Lower leg skin (tissue), 4 donors: ENCODE measurements at regions not wholly inside any gene's neighbourhood (a gene's known extent, or its start where the extent isn't known, plus 50 kb on each side); places are given as distances from the start of the nearest gene placed in this dataset.

Experiments used
- DNase-seq, 2 donors: peaks; one replicate each; pipeline ENCODE4 v3.0.0-alpha.2; 2019; ENCODE audit warnings: low spot score in 2 of 2
- H3K4me3 ChIP-seq: fragments of 200-600 bp; sonication (generic); 2 replicates; pipeline ENCODE4 v1.5.1; 2017; ENCODE audit warnings: mild to moderate bottlenecking, low read depth; ENCODE audit not compliant: poor library complexity, severe bottlenecking
- CTCF ChIP-seq, 3 donors: fragments of 450-650 bp; IDR thresholded peaks; one replicate each; pipeline ENCODE4 v1.5.1; 2016; ENCODE audit warnings: antibody characterized with exemption in 3 of 3, mild to moderate bottlenecking in 3 of 3, moderate library complexity in 2 of 3
- POLR2A ChIP-seq, 2 donors: fragments of 450-650 bp; IDR thresholded peaks; one replicate each; pipeline ENCODE4 v1.6.1; 2016 to 2017; ENCODE audit warnings: antibody characterized with exemption in 2 of 2, mild to moderate bottlenecking in 1 of 2, moderate library complexity in 1 of 2
- WGBS, 2 donors: methylation state at CpG; one replicate each; pipeline ENCODE4 v1.1.5; 2018; 5-methylcytosine and 5-hydroxymethylcytosine counted together
- intact Hi-C: fragments of 100-400 bp; cut with DNase I; formaldehyde crosslinking; loops from one replicate; pipeline ENCODE4 v1.15.0; 2023; ENCODE audit warnings: low total_unique reads

- no peak for TF ChIP-seq POLR2A (IDR thresholded peaks at IDR 0.05)
- no peak for TF ChIP-seq CTCF (IDR thresholded peaks at IDR 0.05)
- no peak for DNase-seq
- intact Hi-C loops = no loop called here
- H3K4me3 ChIP-seq = no peak overlapping the region
- WGBS, 2 donors = 39 to 46% methylated on average over 2 of the region's 2 CpGs
These were observed 278.3 kb upstream of the MPDZ start for GRCh38 chr9:13557746-13558145.

DNA sequence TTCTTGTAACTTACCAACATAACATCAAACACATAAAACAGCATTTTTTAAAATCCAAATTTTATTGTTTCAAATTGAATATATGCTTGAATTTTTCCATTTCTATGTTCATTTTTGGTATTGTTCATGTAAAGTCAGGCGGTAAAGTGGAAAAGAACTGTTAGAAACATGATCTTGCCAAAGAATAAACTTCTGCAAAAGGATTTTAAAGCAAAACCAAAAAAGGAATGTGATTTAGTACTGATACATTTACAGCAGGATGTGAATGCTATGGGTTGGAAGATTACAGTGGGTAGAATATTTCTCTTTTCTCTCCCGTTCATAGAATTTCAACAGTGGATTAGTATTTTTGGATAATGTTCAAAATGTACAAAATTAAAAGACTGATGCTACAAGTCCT lies 277.2 kb upstream of the MPDZ start:
- DNase-seq = no peak
- H3K4me3 ChIP-seq = no peak overlapping the region
- intact Hi-C loops = no loop called here
- 76 to 82% methylated on average over 2 of the region's 2 CpGs for WGBS, 2 donors
- no peak for TF ChIP-seq CTCF (IDR thresholded peaks at IDR 0.05)
- TF ChIP-seq POLR2A (IDR thresholded peaks at IDR 0.05) = no peak

GRCh38 chr9:13555989-13556500 lies 276.6 kb upstream of the MPDZ start:
- H3K4me3 ChIP-seq = no peak overlapping the region
- TF ChIP-seq CTCF (IDR thresholded peaks at IDR 0.05) (no peak), POLR2A (IDR thresholded peaks at IDR 0.05) (no peak)
- 69 to 73% methylated on average over 5 of the region's 5 CpGs for WGBS, 2 donors
- DNase-seq = no peak
- intact Hi-C loops = no loop called here

DNA sequence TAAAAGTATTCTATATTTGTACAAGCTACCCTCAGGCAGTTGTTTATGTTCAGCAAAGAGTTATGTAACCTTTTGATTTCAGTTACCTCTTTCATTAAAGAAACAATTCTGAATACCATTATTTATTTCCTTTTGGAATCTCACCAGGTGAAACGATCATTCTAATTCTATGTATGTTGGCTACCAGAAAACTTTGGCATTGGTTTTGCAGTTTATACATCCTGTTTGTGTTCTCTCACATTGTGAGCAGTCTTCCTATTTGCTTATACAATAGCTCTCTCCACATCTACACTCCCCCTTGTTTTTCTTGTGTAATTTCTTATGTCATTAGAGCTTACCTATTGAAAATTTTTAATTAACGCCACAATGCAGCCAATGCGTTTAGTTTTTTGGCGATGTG lies 276.0 kb upstream of the MPDZ start:
- intact Hi-C loops = no loop called here
- TF ChIP-seq CTCF (IDR thresholded peaks at IDR 0.05) (no peak), POLR2A (IDR thresholded peaks at IDR 0.05) (no peak)
- no peak for DNase-seq
- no peak overlapping the region for H3K4me3 ChIP-seq
- 54 to 59% methylated on average over 4 of the region's 4 CpGs for WGBS, 2 donors

GRCh38 chr9:13554626-13555025 lies 275.1 kb upstream of the MPDZ start:
- TF ChIP-seq POLR2A (IDR thresholded peaks at IDR 0.05) (no peak), CTCF (IDR thresholded peaks at IDR 0.05) (no peak)
- H3K4me3 ChIP-seq = no peak overlapping the region
- intact Hi-C loops = no loop called here
- no peak for DNase-seq

DNA sequence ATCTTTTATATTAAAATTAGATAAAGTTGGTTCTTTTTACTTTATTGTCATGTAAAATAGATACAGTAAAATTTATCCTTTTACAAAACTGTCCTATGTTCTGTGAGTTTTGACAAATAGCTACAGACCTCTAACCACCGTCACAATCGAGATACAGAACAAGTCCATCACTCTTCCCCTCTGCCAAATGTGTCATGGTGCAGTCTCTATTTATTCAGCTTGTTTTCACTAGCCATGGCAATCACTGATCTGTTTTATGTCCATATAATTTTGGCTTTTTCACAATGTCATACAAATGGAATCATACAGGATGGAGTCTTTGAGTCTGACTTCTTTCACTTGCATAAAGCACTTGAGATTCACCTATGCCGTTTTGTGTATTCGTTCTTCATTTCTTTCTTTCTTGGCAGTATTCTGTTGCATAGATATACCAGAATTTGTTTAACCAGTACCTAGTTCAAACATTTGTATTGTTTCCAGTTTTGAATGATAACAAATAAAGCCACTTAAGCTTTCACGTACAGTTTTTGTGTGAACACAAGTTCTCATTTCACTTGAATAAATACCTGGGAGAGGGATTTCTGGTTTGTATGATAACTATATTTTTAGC lies 273.2 kb upstream of the MPDZ start:
- no peak for TF ChIP-seq POLR2A (IDR thresholded peaks at IDR 0.05)
- TF ChIP-seq CTCF (IDR thresholded peaks at IDR 0.05) = no peak
- H3K4me3 ChIP-seq = no peak overlapping the region
- 85 to 88% methylated on average over 5 of the region's 5 CpGs for WGBS, 2 donors
- intact Hi-C loops = no loop called here
- no peak for DNase-seq
